Daoy (cell line): ENCODE measurements at regions not wholly inside any gene's neighbourhood (a gene's known extent, or its start where the extent isn't known, plus 50 kb on each side); places are given as distances from the start of the nearest gene placed in this dataset.

Experiments
- DNase-seq: peaks from one replicate; pipeline ENCODE4 v3.0.0-alpha.2; 2015; ENCODE audit warnings: low read depth

DNA sequence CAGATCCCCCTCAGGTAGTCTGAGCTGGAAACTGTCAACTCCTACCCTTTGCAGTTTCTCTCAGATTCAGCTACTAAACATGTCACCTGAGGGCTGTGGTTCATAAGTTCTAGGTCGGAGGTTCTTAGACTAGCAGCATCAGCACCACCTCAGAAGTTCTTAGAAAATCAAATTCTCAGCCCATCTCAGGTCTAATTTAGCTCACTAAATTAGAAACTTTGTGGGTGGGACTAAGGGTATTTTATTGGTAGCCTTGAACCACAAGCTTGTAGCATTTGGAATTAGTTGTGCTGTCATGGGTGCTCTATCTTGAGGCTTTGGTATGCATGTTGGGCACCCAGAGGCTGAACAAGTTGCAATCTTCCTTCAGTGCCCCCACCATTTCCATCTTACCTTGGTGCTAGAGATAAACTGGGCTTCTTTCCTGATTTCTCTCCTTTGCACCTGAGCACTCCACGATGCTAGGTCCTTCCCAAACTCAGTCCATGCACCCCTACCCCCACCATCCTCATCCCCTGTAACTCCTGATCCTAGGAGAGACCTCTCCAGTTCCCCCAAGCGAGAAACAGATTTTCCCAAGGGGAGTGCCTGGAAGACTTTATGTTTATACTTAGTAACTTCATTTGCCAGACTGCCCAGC, 54.2 kb downstream of the S1PR1 start:
- no peak for DNase-seq

- DNase-seq, result peak; percentile 83
Measured at GRCh38 chr1:101291562-101292380, 55.0 kb downstream of the S1PR1 start.

DNA sequence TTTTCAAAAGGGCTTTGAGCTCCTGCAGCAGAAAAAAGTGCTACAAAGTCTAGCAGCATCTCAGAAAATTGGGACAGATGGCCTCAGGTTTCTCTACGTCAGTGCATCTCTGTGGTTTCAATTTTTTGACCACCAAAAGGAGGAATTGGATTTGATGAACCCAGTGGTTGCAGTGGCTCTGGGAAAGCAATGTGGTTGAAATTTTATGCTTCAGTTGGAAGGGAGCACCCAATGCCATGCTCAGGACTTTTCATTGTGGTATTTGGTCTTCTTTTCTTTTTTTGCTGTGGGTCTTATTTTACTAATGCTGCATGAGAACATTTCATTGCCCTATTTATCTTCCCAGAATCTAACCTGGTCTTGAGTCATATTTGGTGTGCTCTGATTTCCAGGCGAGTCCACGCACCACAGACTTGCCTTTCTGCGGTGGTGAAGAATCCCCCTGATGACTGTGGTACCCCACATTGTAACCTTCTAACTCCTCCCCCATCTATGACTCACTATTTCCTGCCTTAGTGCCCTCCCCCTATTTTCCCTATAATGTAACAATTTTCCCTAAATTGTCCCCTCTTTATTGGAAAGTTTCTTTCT, 56.7 kb downstream of the S1PR1 start:
- DNase-seq, result peak; percentile 86

GRCh38 chr1:101295209-101295608, 58.4 kb downstream of the S1PR1 start:
- no peak for DNase-seq

DNA sequence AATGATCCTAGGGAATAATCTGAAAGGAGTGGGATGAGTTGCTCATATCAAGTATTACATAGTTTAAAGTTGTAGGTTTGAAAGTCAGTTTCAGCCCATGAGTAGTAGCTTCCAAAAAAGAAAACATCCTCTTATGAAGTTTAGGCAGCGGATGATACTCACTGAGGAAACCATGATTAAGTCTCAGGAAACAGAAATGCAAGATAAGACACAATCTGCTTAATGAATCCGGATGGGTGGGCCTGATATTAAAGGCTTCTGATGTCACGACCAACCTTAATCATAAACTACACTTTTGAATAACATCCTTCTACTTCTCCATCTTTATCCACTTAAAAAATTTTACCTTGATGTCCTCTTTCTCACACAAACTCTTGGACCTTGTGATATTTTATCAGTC, 61.8 kb downstream of the S1PR1 start:
- DNase-seq, result no peak

DNA sequence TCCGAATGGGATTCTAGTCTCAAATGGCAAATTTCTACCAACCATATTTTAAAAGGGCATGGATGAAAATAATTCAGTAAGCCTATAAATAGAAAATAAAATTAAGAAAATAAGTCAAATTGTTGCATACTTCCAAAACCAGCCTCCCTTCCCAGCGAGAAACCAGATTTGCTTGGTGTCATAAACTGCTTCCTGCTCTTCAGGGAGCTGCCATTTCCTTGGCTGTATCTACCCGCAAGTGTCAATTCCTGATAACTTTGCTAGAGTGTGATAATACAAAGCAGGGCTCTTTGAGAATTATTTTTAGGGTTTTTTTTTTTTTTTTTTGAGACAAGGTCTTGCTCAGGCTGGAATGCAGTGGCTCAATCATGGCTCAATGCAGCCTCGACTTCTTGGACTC, 62.3 kb downstream of the S1PR1 start:
- DNase-seq, result no peak

DNA sequence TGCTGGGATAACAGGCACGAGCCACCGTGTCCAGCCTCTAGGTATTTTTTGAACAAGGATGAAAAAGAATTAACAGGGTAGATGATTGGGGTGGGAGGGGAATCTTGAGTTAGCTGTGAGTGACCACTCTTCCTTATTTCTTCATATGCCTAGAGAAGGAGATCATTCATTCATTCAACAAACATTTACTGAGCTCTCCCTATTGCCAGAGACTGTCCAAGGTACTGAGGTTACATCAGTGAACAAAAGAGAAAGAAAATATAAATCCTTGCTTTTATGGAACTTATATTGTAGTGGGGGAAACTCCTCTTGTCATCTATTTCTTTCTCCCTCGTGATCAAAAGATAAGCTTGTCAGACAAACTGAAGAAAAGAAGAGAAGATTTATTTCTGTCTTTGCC, 62.9 kb downstream of the S1PR1 start:
- no peak for DNase-seq

GRCh38 chr1:101300916-101301315, 64.1 kb downstream of the S1PR1 start:
- no peak for DNase-seq

GRCh38 chr1:101301446-101302057, 64.7 kb downstream of the S1PR1 start:
- no peak for DNase-seq

DNA sequence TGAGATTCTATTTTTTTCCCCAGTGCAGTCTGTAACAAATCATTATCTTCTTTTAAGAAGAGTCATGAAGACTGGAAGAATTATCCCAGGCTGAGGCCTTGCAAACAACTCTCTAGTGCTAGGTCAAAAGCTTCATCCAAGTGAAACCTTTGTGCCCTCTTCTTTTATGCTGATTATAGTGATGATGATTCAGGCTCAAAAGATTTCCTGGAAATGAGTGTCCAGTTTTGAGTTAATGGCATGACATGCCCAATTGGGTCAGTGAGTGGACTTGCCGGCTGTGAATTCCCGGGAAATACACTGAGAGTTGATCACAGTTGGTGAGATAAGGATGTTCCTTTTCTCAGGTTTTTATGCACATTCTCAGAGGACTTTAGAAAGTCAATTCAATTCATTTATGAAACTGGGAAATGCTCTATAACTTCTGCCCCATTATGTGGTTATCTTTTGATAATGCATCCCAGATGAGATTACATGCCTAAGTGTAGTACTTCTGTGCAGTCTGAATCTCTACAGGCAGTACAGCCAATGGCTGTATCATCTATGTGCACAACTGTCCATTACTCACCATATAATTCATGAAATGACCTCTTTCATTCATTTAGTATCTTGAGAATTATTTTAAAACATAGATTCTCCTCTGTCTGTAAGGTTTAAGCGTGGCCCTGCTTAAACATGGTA, 66.2 kb downstream of the S1PR1 start:
- DNase-seq, result peak; percentile 25

DNA sequence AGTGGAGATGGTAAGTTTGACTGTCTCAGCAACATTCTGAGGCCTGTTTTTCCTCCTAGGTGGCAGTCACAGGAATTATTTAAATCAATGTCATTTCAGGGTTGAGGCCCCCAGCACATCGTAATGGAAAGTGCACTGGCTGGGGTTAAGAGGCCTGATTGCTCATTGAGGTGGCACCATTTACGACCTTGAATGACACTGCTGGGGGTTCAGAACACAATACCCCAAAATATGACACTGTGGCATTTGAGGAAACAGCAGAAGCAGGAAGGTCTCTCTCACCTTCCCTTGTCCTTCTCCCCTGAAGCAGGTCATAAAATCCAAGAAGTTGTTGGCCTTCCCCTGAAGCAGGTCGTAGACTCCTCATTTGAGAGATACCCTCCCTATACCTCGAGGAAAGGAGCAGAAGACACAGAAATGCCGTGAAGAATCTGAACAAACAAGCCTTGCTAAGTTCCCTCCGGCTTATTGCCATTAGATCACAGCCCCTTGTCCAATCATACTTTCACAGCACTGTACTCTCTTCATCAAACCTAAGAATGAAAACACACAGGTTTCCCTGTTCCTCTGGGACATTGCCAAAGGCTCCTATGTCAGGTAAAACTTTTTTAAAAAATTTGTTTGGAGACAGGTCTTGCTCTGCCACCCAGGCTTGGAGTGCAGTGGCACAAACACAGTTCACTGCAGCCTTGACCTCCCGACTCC, 71.3 kb downstream of the S1PR1 start:
- no peak for DNase-seq

- no peak for DNase-seq
Measured at GRCh38 chr1:101308935-101309333, 72.1 kb downstream of the S1PR1 start.

DNA sequence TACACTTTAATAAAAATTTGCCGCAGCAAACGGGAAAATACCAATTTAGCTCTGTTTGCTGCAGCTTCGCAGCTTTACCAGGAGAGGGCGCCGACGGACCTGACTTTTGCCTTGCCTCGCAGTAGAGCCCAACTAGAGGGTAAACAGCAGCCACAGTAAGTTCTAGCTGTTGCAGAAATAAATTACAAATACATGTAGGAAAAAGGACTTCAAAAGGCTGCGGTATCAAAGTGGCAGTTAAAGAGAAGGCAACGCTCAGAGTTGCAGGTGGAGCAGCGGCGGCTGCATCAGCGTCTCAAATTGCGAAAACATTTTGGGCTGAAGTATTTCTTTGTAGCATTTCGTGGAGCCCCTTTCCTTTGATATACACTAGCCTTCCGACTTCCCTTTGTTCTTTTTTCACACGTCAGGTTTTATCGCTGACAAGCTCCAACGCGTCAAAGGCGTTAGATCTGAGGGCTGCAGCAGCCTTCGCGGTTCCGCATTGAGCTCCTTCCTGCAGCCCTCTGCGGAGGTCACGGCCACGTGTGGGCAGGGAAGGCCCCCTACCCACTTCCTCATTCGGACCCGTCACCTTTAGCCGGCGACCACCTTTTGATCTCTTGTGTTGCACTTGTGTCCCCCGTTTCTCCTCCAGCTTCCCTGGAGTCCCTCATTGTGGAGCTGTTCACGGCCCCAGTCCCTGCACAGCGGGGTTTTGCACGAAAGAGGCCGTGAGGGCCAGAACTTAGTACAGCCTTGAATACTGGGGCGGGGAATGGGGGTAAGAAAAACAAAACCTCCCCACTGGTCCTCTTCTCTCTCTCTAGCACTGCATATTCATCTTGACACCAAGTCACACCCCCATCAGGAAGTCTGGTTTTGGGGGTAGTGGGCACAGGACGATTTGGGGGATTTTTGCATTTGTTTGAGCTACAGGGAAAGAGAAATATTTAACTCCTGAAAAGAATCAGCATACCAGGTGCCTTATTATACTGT, 72.8 kb downstream of the S1PR1 start:
- peak; percentile 55 for DNase-seq

DNA sequence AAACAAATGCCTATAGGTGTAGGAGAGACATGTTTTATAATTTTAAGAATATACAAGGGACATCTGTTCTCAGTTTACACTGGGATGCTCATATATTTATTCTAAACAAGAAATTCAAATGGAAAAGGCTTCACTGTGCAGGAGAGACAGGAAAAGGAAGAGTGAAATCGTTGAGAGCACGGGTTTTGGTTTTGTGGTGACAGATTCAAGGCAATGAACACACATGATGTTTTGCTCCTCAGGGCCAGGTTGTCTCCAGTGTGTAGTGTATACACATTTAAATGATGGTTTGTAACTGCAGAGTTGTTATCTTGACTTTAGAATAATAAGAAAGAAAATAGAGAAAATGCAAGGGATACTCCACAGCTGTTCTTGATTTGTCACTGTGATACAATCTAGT, 73.7 kb downstream of the S1PR1 start:
- DNase-seq, result no peak

GRCh38 chr1:101311146-101311920, 74.5 kb downstream of the S1PR1 start:
- DNase-seq, result no peak

DNA sequence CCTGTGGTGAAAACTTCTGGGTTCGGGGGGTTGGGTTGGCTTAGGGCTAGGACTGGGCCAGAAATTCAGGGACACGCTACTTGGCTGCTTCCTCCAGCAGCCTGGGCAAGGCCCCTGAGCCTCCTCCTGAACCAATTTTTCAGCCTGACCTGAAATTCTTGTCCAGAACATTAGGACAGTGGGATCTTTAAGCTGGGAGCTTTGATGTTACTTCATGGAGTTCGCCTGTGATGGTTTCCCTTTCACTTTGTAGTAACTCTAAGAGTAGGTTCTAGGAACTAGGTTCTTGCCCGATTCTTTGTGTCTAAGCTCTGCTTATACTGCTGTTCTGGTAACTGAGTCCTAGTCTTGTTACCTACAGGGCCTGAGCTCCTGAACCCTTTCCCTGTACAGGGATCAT, 75.3 kb downstream of the S1PR1 start:
- no peak for DNase-seq

- no peak for DNase-seq
Measured at GRCh38 chr1:101313356-101313755, 76.5 kb downstream of the S1PR1 start.

GRCh38 chr1:101314244-101314643, 77.4 kb downstream of the S1PR1 start:
- peak; percentile 85 for DNase-seq

GRCh38 chr1:101316256-101316655, 79.4 kb downstream of the S1PR1 start:
- DNase-seq, result no peak
